Prostate gland (tissue), 2 donors: ENCODE measurements at regions not wholly inside any gene's neighbourhood (a gene's known extent, or its start where the extent isn't known, plus 50 kb on each side); places are given as distances from the start of the nearest gene placed in this dataset.

Experiments
- DNase-seq: peaks from one replicate; pipeline ENCODE4 v3.0.0-alpha.2; 2019; ENCODE audit warnings: low spot score
- H3K27ac ChIP-seq, 2 donors: fragments of 200-600 bp; sonication (generic); 2 replicates each; pipeline ENCODE4 v1.5.1; 2017 to 2019
- H3K27me3 ChIP-seq: fragments of 200-600 bp; sonication (generic); replicated peaks from 2 replicates; pipeline ENCODE4 v1.5.1; 2019; ENCODE audit not compliant: insufficient read depth
- H3K36me3 ChIP-seq, 2 donors: fragments of 200-600 bp; sonication (generic); 1 replicate in 1 of 2; 2 replicates in 1 of 2; pipeline versions ENCODE4 v1.5.1 to v1.8.1; 2017 to 2019
- H3K4me1 ChIP-seq: fragments of 200-600 bp; sonication (generic); replicated peaks from 2 replicates; pipeline ENCODE4 v1.5.1; 2019
- H3K4me3 ChIP-seq, 2 donors: fragments of 200-600 bp; sonication (generic); 2 replicates each; pipeline ENCODE4 v1.5.1; 2017 to 2019
- H3K9me3 ChIP-seq: fragments of 200-600 bp; sonication (generic); 2 replicates; pipeline ENCODE4 v1.5.1; 2017
- CTCF ChIP-seq, 4 experiments: fragments of 200-600 bp in 2 of 4; fragments of 450-650 bp in 2 of 4; sonication (generic) in 2 of 4; IDR thresholded peaks; 1 replicate in 3 of 4; 2 replicates in 1 of 4; pipeline ENCODE4 v1.5.1; 2016 to 2019; ENCODE audit warnings: antibody characterized with exemption in 4 of 4, mild to moderate bottlenecking in 2 of 4, moderate library complexity in 2 of 4
- POLR2A ChIP-seq: fragments of 450-650 bp; IDR thresholded peaks from one replicate; pipeline ENCODE4 v1.6.1; 2016; ENCODE audit warnings: antibody characterized with exemption, mild to moderate bottlenecking
- POLR2AphosphoS5 ChIP-seq: sonication (generic); formaldehyde crosslinking; IDR thresholded peaks from one replicate; pipeline ENCODE4 v1.6.1; 2017; ENCODE audit warnings: antibody characterized with exemption
- WGBS: methylation state at CpG from one replicate; pipeline ENCODE4 v1.1.5; 2018; 5-methylcytosine and 5-hydroxymethylcytosine counted together
- intact Hi-C: fragments of 100-400 bp; cut with DNase I; formaldehyde crosslinking; loops from one replicate; pipeline ENCODE4 v1.14.2; 2022

GRCh38 chr4:169907705-169908104, 118.5 kb downstream of the MFAP3L start:
- DNase-seq: no peak

GRCh38 chr4:169906821-169907220, 119.4 kb downstream of the MFAP3L start:
- H3K9me3 ChIP-seq: no peaks in the 10 kb centered on the region
- H3K4me3 ChIP-seq: no peak overlapping the region
- H3K36me3 ChIP-seq: no peaks in the 10 kb centered on the region
- intact Hi-C loops: no loop called here
- 73% methylated on average over 1 of the region's 1 CpG for WGBS
- no peaks in the 10 kb centered on the region for H3K4me1 ChIP-seq
- TF ChIP-seq CTCF (IDR thresholded peaks at IDR 0.05): no peak
- no peak for TF ChIP-seq POLR2AphosphoS5
- no peak for TF ChIP-seq POLR2A
- no peak overlapping the region for H3K27ac ChIP-seq
- DNase-seq: no peak
- no peaks in the 10 kb centered on the region for H3K27me3 ChIP-seq

More at GRCh38 chr4:169907705-169908104, 118.5 kb downstream of the MFAP3L start:
- Histone ChIP-seq H3K27ac (no peak overlapping the region), H3K36me3 (no peaks in the 10 kb centered on the region), H3K4me1 (no peaks in the 10 kb centered on the region), H3K4me3 (no peak overlapping the region), H3K9me3 (no peaks in the 10 kb centered on the region), H3K27me3 (no peaks in the 10 kb centered on the region)
- intact Hi-C loops: no loop called here
- no peak for TF ChIP-seq POLR2A
- WGBS: 100% methylated on average over 1 of the region's 1 CpG

- no peak for DNase-seq
Observed at GRCh38 chr4:169906104-169906503, 120.1 kb downstream of the MFAP3L start.

GRCh38 chr4:169902658-169903345, 123.4 kb downstream of the MFAP3L start:
- Histone ChIP-seq H3K4me3 (no peak overlapping the region), H3K4me1 (no peaks in the 10 kb centered on the region), H3K36me3 (no peaks in the 10 kb centered on the region), H3K9me3 (no peaks in the 10 kb centered on the region), H3K27ac (no peak overlapping the region), H3K27me3 (no peaks in the 10 kb centered on the region)
- intact Hi-C loops: no loop called here
- 89% methylated on average over 9 of the region's 9 CpGs for WGBS
- TF ChIP-seq POLR2A: no peak
- no peak for TF ChIP-seq CTCF (IDR thresholded peaks at IDR 0.05)
- DNase-seq: no peak

More at GRCh38 chr4:169906104-169906503, 120.1 kb downstream of the MFAP3L start:
- no peak overlapping the region for H3K4me3 ChIP-seq
- H3K27me3 ChIP-seq: no peaks in the 10 kb centered on the region
- H3K4me1 ChIP-seq: no peaks in the 10 kb centered on the region
- no peaks in the 10 kb centered on the region for H3K36me3 ChIP-seq
- WGBS: 83% methylated on average over 2 of the region's 2 CpGs
- TF ChIP-seq POLR2A (no peak), CTCF (IDR thresholded peaks at IDR 0.05) (no peak), POLR2AphosphoS5 (no peak)
- intact Hi-C loops: no loop called here
- no peaks in the 10 kb centered on the region for H3K9me3 ChIP-seq
- no peak overlapping the region for H3K27ac ChIP-seq

GRCh38 chr4:169900241-169900845, 125.9 kb downstream of the MFAP3L start:
- TF ChIP-seq POLR2A (no peak), CTCF (IDR thresholded peaks at IDR 0.05) (no peak), POLR2AphosphoS5 (no peak)
- Histone ChIP-seq H3K27ac (no peak overlapping the region), H3K4me1 (no peaks in the 10 kb centered on the region), H3K27me3 (no peaks in the 10 kb centered on the region), H3K4me3 (no peak overlapping the region), H3K9me3 (no peaks in the 10 kb centered on the region), H3K36me3 (no peaks in the 10 kb centered on the region)
- DNase-seq: no peak
- 72% methylated on average over 6 of the region's 6 CpGs for WGBS
- intact Hi-C loops: no loop called here
